DMS79 treated with DMSO at 0.1 percent for 48 hours (cell line): ENCODE measurements at regions not wholly inside any gene's neighbourhood (a gene's known extent, or its start where the extent isn't known, plus 50 kb on each side); places are given as distances from the start of the nearest gene placed in this dataset.

Experiments used
- DNase-seq: peaks from one replicate; lab custom pipeline; 2025; lab: John Stamatoyannopoulos, UW

DNA sequence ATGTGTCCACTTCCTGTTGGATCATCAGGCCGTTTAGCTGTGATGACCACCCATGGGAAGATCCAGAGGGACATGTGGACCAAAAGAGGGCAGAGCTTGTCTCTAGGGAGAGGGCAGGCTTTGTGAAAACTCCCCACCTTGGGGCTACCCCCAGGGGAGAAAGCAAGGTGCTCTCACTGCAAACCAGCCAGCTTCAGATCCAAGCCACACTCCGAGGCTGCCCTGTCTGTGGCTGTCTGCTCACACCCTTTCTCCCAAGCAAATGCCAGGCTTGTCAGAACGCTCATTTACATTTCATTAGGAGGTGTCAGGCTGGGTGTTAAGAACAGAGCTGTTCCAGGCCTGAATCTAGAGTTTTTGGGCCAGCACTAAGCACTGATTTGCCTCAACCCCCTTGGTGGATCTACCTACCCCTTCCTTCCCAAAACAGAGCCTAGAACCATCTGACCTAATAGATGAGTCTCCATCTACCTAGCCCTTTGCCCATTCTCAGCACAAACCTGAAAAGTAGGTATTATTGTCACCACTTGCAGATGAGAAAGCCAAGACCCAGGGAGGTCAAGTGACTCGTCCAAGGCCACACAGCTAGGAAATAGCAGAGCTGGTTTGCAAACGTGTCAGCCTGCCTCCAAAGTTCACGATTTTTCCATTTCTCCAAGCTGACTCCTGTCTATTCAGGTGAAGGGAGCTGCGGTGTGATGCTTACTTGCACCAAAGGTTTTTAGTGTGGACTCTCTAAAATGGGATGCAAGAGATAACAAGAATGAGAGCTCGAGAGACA, 130.9 kb downstream of the EMX2 start:
- DNase-seq, result no peak

DNA sequence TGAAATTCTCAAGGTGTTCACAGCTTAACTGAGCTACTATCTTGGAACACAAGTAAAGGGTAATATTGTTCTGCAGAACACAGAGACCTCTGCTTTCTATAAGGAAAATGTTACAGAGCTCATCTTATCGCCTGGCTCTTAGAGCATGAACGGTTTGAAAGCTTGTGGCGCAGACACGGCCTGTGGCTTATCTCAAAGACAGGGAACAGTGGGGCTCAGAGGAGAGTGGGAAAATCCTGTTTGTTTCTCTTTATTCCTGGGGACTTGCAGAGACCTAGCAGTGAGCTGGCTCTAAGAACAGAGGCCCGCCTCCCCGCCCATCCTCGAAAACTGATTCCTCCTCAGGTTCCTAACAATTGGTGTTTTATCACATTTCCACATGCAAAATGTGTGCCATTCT, 131.7 kb downstream of the EMX2 start:
- no peak for DNase-seq

DNA sequence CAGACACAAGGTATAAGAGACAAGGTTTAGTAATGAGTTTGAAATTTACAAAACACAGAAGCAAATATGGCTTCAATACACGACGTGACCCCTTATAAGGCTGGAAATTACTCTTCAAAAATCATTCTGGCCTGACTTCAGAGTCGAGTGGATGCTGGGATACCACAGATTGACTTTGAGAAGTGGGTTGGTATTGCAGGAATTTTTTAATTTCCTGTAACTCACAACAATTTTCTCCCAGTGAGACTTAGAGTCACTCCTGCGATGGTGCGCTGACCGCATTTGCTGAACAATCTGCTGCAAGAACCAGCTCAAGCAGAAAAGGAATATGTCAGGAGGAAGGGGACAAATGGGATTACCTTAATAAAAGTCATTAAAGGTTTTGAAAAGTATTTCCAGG, 132.1 kb downstream of the EMX2 start:
- DNase-seq, result no peak

DNA sequence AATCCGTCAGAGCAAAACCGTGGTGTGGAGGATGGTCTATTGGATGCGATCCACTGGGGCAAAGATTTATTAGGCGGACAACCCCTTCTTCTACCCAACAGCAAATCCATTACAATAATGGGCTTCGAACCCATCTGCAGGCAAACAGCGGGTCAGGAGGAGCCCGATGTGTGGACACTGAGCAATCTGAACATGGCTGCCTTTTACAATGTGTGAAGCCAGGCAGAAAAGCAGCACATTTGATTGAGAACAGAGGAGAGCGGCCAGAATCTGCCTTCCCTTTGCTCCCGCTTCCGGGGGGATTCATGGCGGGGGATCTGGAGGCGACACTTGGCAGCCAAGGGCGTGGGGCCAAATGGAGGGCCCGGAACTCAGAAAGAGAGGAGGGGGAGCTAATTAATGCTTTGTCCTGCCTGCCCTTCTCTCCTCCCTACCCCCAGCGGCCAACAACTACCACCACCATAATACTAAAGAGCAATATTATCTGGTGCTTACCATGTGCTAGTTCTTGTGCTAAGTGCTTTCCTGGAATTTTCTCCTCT, 133.0 kb downstream of the EMX2 start:
- DNase-seq, result no peak

DNA sequence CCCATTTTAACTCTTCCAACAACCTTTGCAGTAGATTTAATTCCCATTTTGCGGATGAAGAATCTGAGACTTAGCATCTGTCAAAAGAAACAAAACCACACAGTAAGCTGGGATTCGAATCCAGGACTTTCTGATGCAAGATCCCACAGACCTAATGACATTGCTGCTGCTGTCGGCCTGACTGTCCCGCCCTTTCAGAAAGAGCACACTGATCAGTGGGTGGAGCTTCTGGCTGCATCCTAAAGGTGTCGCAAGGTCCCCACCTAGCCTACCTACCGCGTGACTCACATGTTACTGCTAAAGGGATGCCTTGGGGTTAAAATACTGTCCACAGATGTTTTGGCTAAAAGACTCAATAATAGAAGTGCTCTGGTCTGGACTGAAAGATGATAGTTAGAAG, 134.7 kb downstream of the EMX2 start:
- no peak for DNase-seq

DNA sequence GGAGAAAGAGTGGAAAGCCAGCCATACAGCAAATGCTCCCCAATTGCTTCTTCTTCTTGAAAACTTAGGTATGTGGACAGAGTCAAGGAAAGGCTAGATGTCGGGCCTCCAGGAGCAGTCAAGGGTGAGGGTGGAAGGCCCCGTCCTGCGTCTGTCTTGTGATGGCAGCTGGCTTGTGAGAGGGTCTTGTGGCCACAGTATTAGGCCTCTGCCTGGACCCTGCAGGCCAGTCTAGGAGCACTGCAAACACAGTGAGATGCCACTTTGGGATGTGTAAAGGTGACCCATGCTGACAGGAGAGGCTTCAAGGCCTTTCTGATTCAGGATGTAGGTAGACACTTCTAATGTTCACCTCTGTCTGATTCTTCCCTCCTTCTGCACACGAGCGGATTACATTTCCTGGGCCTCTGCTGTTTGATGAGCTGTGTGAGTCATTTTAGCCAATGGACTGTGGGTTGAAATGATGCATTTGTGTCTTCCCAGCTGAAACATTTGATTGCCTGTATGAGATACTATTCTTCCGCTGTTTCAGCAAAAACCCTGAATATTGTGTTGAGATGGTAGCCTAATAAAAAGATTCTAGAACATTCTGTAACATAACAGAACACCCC, 135.4 kb downstream of the EMX2 start:
- no peak for DNase-seq

DNA sequence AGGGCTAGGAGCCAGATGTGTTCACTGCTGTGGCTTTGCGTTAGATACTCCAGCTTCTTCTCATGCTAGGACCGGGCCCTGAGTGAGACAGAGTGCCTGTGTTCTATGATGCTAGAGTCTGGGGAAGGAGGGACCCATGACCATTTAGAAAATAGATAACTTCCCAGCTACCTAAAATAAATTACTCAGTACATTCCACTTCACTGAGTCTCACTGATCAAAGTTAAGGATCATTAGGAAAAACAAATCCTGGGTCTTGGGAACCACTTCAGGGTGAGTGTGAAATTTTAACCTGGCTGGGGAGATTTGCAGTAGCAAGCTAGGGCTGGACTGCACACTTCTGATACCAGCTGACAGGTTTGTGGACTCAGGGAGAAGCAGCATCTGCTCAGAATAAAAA, 138.1 kb downstream of the EMX2 start:
- no peak for DNase-seq

DNA sequence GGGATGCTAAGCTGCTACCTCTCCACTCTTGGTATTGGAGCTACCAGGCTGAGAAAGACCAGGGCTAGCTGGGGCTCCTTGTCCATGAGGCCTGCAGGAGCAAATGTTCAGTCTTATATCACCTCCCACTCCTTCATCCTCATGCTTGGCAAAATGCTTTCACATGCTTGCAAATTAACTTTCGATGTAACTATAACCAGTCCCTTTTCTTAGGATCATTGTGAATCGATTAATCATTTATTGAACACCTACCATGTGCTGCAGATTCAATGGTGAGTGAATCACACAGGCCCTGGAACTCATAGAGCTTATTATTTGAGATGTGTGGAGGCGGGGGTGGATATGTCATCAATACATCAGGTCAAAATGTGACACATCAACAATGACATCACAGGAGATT, 138.6 kb downstream of the EMX2 start:
- DNase-seq, result no peak

DNA sequence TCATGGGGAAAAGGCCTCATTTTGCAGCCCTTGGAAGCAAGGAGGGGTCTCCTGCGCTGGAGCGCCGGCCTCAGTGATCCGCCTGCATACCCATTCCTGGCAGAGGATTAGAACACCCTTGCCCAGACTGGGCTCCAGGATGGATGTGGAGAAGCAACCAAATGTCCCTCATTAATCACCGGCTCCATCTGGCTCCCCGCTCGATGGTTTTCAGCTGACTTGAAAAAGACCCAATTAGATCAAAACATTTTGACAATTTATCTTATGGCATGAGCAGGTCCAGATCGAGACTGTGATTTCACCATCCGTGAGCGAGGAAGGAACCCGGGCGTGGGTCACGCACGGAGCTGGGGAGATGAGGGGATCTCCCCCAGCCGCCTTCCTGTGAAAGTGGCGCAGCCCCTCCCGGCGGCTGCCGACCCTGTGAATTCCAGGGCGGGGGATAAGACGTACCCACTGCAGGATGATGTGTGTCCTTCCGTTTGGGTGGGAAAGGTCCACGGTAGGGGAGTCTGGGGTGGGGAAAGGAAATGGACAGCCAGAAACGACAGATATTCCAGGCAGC, 141.6 kb downstream of the EMX2 start:
- no peak for DNase-seq

DNA sequence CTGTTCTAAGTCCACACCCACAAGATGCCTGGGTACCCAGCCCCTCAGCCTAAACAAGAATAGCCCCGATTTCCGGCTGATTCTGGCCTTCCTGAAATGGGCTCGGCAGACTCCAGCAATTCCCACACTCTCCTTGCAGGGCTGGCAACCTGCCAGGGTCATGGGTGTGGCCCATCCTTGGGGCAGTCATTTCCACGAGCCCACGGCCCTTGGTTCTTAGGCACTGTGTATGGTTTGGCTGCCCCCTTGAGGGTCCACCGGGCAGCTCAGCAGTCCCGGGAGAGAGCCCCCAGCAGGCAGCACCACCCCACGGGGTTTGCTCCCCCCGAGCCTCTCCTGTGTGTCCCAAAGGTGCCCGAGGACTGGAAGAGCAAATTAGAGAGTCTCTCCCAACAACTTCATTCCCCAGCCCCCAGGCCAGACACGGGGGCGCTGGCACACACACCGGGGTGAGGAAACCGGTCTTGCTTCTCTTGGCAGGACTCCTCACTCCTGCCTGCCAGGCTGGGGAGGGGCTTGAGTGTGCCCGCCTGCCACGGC, 142.2 kb downstream of the EMX2 start:
- DNase-seq, result no peak

DNA sequence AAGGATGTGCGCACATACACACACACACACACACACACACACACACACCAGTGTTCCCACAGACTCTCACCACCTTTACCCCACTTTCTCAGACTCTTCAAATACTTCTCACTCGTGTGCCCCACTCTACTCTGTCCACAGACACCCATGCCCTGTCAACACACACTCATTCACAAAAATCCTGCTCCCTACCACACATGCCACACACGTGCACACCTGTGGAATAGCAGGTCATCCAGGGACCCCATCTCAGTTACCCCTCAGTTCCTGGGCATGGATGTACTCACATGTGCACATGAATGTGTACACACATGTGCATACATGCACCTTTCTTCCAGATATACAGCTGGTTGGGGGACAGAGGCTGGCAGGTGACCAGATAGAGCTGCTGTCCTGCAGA, 142.9 kb downstream of the EMX2 start:
- DNase-seq, result no peak

DNA sequence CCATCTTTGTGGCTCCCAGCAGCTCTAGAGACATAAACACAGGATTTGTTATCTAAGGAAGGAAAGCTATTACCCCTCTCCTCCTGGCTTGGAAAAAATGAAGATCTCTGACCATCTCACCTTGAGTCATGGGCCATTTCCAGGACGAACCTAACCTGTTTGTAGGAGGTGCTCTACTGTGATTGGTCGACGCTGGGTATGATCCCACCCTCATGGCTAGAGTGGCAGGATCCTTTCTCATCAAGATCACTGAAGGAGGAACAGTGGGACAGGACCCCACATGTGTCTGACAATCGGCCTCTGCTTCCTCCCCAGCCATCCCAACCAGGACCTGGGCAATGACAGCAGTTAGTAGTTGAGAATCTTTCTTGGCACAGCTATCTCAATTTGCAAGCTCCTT, 144.1 kb downstream of the EMX2 start:
- no peak for DNase-seq

DNA sequence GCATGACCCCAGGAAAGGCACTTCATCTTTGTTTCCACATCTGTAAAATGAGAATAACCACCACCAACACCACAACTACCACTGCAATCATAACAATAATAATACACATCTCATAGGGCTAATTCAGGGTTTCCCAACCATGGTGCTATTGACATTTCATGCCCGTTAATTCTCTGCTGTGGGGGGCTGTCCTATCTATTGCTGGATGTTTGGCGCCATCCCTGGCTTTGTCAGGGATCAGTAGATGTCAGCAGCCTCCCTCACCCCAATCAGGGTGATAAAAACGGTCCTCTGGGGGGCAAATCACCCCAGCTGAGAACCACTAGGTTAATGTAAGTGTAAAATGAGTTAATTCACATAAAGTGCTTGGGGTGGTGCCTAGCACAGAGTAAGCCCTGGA, 145.8 kb downstream of the EMX2 start:
- no peak for DNase-seq

DNA sequence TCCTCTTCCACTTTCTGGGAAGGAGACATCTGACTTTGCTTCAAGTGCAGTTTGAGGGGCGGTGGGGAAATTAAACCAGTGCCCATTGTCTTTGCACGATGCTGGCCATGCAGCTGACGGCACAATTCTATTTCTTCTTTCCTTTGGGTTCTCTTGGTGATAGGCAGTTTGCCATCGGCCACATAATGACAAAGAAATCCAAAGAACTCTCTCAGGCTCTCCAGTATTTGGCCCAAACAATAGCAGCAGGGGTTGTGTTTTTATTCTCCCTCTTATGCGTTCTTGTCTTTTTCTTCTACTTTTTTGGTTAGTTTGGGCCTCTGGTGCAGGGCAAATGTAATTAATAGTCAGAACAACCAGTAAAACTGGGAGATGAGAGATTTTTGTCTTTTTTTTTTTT, 147.0 kb downstream of the EMX2 start:
- DNase-seq, result no peak

DNA sequence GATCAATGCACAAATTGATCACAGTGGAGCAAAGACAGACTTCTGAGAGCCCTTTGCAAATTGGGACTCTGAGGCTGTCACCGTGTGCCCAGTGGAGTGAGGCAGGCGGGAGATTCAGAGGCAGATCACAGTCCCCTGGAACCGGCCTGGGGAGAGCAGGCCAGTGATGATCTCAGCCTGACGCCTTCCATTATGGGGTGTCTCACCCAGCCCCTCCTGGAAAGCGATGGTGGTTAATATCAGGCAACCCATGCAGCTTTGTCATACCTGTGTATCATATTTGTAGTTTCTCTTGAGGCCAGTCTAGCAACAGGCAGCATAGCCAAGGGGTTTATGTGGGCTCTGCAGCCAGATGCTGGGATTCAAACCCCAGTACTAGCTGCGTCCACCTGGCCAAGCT, 147.8 kb downstream of the EMX2 start:
- DNase-seq, result no peak

DNA sequence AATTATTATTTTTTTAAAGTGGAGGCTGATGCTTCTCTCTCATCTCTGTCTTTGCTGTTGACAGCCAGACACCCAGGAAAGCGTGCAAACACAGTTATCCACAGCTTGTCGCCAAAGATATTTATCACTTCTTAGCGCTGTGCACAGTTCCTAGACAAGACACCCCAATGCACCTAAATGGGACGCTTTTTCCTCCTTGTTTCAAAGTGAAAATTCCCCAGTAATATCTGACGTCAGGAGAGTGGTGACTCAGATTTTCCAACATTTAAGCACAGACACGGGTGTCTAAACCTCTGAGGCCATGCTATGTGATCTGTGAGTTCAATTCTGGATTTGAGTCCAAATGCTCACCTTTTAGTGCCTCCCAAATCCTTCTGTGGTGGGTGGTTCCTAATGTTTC, 151.6 kb downstream of the EMX2 start:
- DNase-seq, result no peak

DNA sequence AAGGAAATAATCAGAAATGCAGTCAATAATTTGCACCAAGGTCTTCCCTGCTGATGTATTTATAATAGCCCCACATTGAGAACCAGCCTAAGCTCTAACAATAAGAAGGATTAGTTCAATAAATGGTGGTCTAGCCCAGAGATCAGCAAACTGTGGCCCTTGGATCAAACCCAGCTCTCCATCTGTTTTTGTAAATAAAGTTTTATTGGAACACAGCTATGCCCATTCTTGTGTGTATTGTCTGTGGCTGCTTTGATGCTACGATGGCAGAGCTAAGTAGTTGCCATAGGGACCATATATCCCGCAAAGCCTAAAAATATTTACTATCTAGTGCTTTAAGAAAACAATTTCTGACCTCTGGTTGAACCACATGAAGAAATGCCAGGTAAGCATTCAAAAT, 154.9 kb downstream of the EMX2 start:
- no peak for DNase-seq

DNA sequence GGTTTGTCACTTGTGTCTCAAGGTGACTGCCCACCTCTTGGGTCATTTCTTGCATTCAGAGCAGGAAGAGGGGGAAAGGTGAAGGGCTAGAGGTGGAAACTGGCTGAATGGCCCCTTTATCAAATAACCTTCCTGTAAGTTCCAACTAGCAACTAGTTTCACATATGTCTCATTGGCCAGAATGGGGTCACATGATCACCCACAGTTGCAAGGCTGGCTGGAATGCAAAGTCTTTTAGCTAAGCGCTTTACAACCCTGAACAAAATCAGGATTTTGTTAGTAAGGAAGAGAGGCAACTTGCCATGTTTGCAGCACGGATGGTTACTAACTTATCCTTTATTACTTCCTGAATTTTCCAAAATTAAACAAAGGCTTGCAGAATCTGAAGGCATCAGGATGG, 156.3 kb downstream of the EMX2 start:
- no peak for DNase-seq

DNA sequence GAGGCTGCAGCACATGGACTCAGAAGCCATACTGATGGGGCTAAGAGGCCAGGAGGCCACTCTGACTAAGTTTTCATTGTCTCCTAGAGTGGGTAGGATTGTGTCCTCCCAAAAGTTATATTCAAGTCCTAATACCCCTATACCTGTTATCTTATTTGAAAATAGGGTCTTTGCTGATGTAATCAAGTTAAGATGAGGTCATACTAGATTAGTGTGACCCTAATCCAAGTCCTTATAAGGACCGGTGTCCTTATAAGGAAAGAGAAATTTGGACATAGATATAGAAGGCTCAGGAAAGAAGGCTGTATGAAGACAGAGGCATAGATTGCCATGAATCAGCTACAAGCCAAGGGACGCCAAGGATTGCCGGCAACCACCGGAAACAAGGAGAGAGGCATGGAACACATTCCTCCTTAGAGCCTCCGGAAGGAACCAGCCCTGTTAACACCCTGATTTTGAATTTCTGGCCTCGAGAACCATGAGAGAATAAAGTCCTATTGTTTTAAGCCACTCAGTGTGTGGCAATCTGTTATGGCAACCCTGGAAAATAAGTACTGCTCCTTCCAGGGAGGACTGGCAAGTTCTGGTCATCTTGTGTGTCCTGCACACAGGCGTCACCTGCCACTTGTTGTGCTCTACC, 157.0 kb downstream of the EMX2 start:
- no peak for DNase-seq

DNA sequence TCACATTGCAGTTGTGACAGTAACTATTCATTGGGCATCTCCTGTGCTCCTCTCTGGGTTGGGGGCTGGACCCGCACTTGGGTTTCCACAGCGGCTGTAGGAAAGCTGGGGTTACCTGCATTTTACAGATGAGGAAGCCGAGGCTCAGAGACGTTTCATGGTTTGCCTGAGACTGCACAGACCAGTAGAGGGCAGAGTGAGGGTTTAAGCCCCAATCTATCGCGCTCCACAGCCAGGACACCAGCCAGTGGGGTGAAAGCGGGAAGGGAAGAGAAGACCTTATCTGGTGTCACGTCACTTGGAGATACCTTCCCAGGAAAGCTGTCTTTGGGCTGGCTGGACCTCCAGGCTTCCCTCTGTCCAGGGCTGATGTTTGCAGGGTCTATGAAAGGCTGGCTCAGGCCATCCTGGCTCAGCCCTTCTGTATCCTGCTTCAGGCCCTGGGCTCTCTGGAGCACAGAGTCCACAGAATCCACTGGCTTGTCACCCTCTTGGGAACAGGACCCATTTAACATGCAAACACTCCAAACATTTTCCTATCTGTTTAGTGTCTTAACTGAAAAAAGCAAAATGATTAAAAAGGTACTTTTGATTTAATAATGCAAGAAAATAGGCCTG, 167.7 kb downstream of the EMX2 start:
- no peak for DNase-seq

DNA sequence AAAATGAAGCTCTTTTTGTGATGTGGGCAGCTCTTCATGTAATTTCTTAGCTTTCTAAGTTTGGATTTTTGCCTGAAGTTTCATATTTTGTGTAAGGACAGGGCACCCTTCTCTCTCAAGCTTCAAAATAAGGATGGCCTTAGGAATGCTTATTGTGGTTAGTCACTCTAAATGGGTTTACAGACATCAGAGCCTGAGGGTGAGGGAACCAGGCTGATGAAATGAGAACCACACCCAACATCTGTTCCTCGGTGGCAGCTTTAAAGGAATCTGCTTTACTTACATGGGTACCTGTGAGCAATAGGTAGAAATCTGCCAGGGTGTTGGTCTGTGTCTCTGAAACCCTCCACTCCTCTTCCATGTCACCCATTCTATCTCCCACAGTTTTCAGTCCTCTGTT, 174.3 kb downstream of the EMX2 start:
- DNase-seq, result no peak
